Liver (tissue), 8 donors: ENCODE measurements at regions not wholly inside any gene's neighbourhood (a gene's known extent, or its start where the extent isn't known, plus 50 kb on each side); places are given as distances from the start of the nearest gene placed in this dataset.

Experiments used
- DNase-seq: peaks from one replicate; pipeline ENCODE4 v3.0.0-alpha.2; 2017; ENCODE audit warnings: low spot score
- H3K27ac ChIP-seq, 2 donors: one replicate each; pipeline ENCODE4 v1.7.0; 2013; ENCODE audit warnings: inconsistent platforms in 2 of 2, low read length in 2 of 2, control low read depth in 1 of 2, low read depth in 1 of 2, mild to moderate bottlenecking in 1 of 2
- H3K27me3 ChIP-seq, 4 donors: one replicate each; pipeline versions ENCODE4 v1.6.1 to v1.7.0; 2013; ENCODE audit warnings: low read length in 3 of 4, inconsistent platforms in 1 of 4, mild to moderate bottlenecking in 1 of 4, moderate library complexity in 1 of 4; ENCODE audit not compliant: control insufficient read depth in 4 of 4, insufficient read depth in 4 of 4
- H3K36me3 ChIP-seq, 4 donors: one replicate each; pipeline versions ENCODE4 v1.6.1 to v1.7.0; 2013; ENCODE audit warnings: low read length in 3 of 4, mild to moderate bottlenecking in 3 of 4, low read depth in 1 of 4, moderate library complexity in 1 of 4; ENCODE audit not compliant: control insufficient read depth in 4 of 4, insufficient read depth in 3 of 4
- H3K4me1 ChIP-seq, 4 donors: one replicate each; pipeline versions ENCODE4 v1.6.1 to v1.7.0; 2013; ENCODE audit warnings: low read length in 3 of 4, mild to moderate bottlenecking in 3 of 4, moderate library complexity in 1 of 4; ENCODE audit not compliant: control insufficient read depth in 4 of 4, insufficient read depth in 4 of 4
- H3K4me3 ChIP-seq, 3 donors: one replicate each; pipeline versions ENCODE4 v1.6.1 to v1.7.0; 2013; ENCODE audit warnings: low read length in 3 of 3, control low read depth in 1 of 3, low read depth in 1 of 3, mild to moderate bottlenecking in 1 of 3
- H3K9ac ChIP-seq, 2 donors: one replicate each; pipeline ENCODE4 v1.7.0; 2013; ENCODE audit warnings: low read length in 2 of 2, mild to moderate bottlenecking in 2 of 2, moderate library complexity in 2 of 2, control low read depth in 1 of 2, low read depth in 1 of 2
- H3K9me3 ChIP-seq, 4 donors: one replicate each; pipeline versions ENCODE4 v1.6.1 to v1.7.0; 2013; ENCODE audit warnings: low read length in 3 of 4; ENCODE audit not compliant: control insufficient read depth in 4 of 4
- ATF3 ChIP-seq: IDR thresholded peaks from 2 replicates; pipeline ENCODE4 v1.6.1; 2016; ENCODE audit warnings: antibody characterized with exemption
- CTCF ChIP-seq: fragments of 150-350 bp; IDR thresholded peaks from 2 replicates; pipeline ENCODE4 v1.5.1; 2017; ENCODE audit warnings: improper control_type of control experiment, low read depth, low read length; ENCODE audit not compliant: missing input control
- FOXA2 ChIP-seq: IDR thresholded peaks from 2 replicates; pipeline ENCODE4 v1.6.1; 2016; ENCODE audit warnings: antibody characterized with exemption
- GABPA ChIP-seq, 2 donors: IDR thresholded peaks in 1 of 2; conservative IDR thresholded peaks in 1 of 2; 2 replicates each; pipeline ENCODE4 v1.6.1; 2016; ENCODE audit warnings: antibody characterized with exemption in 2 of 2, mild to moderate bottlenecking in 1 of 2, moderate library complexity in 1 of 2
- HNF4A ChIP-seq, 2 donors: conservative IDR thresholded peaks; 2 replicates each; pipeline ENCODE4 v1.6.1; 2016; ENCODE audit warnings: antibody characterized with exemption in 2 of 2, mild to moderate bottlenecking in 2 of 2
- HNF4G ChIP-seq: IDR thresholded peaks from 2 replicates; pipeline ENCODE4 v1.6.1; 2016; ENCODE audit warnings: antibody characterized with exemption
- JUND ChIP-seq, 2 donors: IDR thresholded peaks; 2 replicates each; pipeline ENCODE4 v1.6.1; 2016; ENCODE audit warnings: antibody characterized with exemption in 2 of 2
- NR2F2 ChIP-seq: IDR thresholded peaks from 2 replicates; pipeline ENCODE4 v1.6.1; 2016; ENCODE audit warnings: antibody characterized with exemption
- RAD21 ChIP-seq, 2 donors: IDR thresholded peaks; 2 replicates each; pipeline ENCODE4 v1.6.1; 2016; ENCODE audit warnings: antibody characterized with exemption in 2 of 2, mild to moderate bottlenecking in 2 of 2
- REST ChIP-seq: IDR thresholded peaks from 2 replicates; pipeline ENCODE4 v1.6.1; 2016; ENCODE audit warnings: antibody characterized with exemption, mild to moderate bottlenecking
- RXRA ChIP-seq, 2 donors: IDR thresholded peaks; 2 replicates each; pipeline ENCODE4 v1.6.1; 2017 to 2018; ENCODE audit warnings: antibody characterized with exemption in 2 of 2, mild to moderate bottlenecking in 1 of 2
- SP1 ChIP-seq: IDR thresholded peaks from 2 replicates; pipeline ENCODE4 v1.6.1; 2018; ENCODE audit warnings: antibody characterized with exemption, mild to moderate bottlenecking
- TAF1 ChIP-seq: conservative IDR thresholded peaks from 2 replicates; pipeline ENCODE4 v1.6.1; 2016; ENCODE audit warnings: antibody characterized with exemption, mild to moderate bottlenecking
- YY1 ChIP-seq: IDR thresholded peaks from 2 replicates; pipeline ENCODE4 v1.6.1; 2016; ENCODE audit warnings: antibody characterized with exemption, mild to moderate bottlenecking
- ZBTB33 ChIP-seq: IDR thresholded peaks from 2 replicates; pipeline ENCODE4 v1.6.1; 2016; ENCODE audit warnings: antibody characterized with exemption
- WGBS: extraction: QIAGEN DNeasy Blood & Tissue Kit; methylation state at CpG from one replicate; pipeline ENCODE4 v1.1.7; 2013; 5-methylcytosine and 5-hydroxymethylcytosine counted together
- donor health status: healthy.
- donor health status: healthy.
- donor health status: healthy.
- donor health status: healthy.
- donor health status: healthy.

GRCh38 chr6:139508576-139508975 lies 134.1 kb upstream of the CITED2 start:
- Histone ChIP-seq H3K9me3 (no peaks in the 10 kb centered on the region), H3K9ac (no peak overlapping the region), H3K27me3 (no peaks in the 10 kb centered on the region), H3K36me3 (no peaks in the 10 kb centered on the region), H3K4me1 (peaks cover 0 to 4% (median 1%) of the 10 kb centered on the region in 4 donors), H3K27ac (no peak overlapping the region), H3K4me3 (no peak overlapping the region)
- 72% methylated on average over 2 of the region's 2 CpGs for WGBS
- DNase-seq: no peak
- TF ChIP-seq NR2F2: no peak
- no peak for TF ChIP-seq FOXA2
- TF ChIP-seq RAD21 (IDR thresholded peaks at IDR 0.05): no peak
- TF ChIP-seq YY1: no peak
- no peak for TF ChIP-seq HNF4G
- no peak for TF ChIP-seq RXRA (IDR thresholded peaks at IDR 0.05)
- TF ChIP-seq ATF3: no peak
- TF ChIP-seq SP1: no peak
- no peak for TF ChIP-seq JUND (IDR thresholded peaks at IDR 0.05)
- no peak for TF ChIP-seq TAF1
- TF ChIP-seq HNF4A (conservative IDR thresholded peaks at IDR 0.05): no peak
- no peak for TF ChIP-seq ZBTB33
- TF ChIP-seq GABPA (IDR thresholded peaks at IDR 0.05 in 1 of 2, conservative IDR thresholded peaks at IDR 0.05 in 1 of 2): no peak
- no peak for TF ChIP-seq REST
- TF ChIP-seq CTCF: no peak

GRCh38 chr6:139508023-139508422 lies 133.6 kb upstream of the CITED2 start:
- Histone ChIP-seq H3K36me3 (no peaks in the 10 kb centered on the region), H3K9me3 (no peaks in the 10 kb centered on the region), H3K4me3 (no peak overlapping the region), H3K4me1 (peaks cover 0 to 4% (median 1%) of the 10 kb centered on the region in 4 donors), H3K27ac (no peak overlapping the region), H3K27me3 (no peaks in the 10 kb centered on the region), H3K9ac (no peak overlapping the region)
- TF ChIP-seq HNF4G: no peak
- TF ChIP-seq FOXA2: no peak
- 91% methylated on average over 2 of the region's 2 CpGs for WGBS
- no peak for DNase-seq
